Rectal smooth muscle tissue (tissue), 1 donor: ENCODE measurements at regions not wholly inside any gene's neighbourhood (a gene's known extent, or its start where the extent isn't known, plus 50 kb on each side); places are given as distances from the start of the nearest gene placed in this dataset.

ENCODE experiments used
- H3K27ac ChIP-seq: one replicate; pipeline ENCODE4 v1.7.0; 2013; ENCODE audit warnings: low read depth, low read length, inconsistent platforms
- H3K27me3 ChIP-seq: one replicate; pipeline ENCODE4 v1.7.0; 2013; ENCODE audit warnings: low read length; ENCODE audit not compliant: control insufficient read depth, insufficient read depth
- H3K36me3 ChIP-seq: one replicate; pipeline ENCODE4 v1.7.0; 2013; ENCODE audit warnings: low read length; ENCODE audit not compliant: control insufficient read depth, insufficient read depth
- H3K4me1 ChIP-seq: one replicate; pipeline ENCODE4 v1.7.0; 2013; ENCODE audit warnings: low read length; ENCODE audit not compliant: control insufficient read depth, insufficient read depth
- H3K4me3 ChIP-seq: one replicate; pipeline ENCODE4 v1.7.0; 2013; ENCODE audit warnings: low read length
- H3K9ac ChIP-seq: one replicate; pipeline ENCODE4 v1.7.0; 2013; ENCODE audit warnings: low read length

DNA sequence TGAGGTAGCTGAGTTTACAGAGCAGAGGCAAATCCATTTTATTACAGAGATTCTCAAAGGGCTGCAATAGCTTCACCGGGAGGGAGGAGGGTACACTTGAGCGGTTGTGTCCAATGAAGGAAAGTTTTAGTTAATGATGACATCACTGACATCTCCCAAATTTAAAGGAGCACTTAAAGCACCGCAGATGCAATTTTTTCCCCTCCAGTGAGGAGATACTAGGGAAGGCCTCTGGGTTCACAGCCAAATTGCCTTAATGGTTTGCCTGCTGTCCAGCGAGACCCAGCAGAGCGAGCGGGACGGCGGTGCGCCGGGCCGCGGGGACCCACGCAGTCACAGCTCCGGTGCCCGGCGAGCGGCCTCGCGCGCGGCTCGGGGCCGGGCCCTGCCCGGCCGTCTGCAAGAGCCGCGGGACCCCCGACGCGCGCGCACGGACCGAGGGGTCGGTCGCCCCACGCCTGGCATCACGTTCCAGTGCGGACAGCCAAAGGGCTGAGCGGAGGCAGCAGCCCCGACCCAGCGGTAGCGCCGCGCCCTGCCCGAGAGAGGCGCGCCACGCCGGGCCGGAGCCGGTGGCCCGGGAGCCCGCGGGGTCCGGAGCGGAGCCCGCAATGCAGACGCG is 160.5 kb upstream of the CHRNA7 start:
- Histone ChIP-seq H3K36me3 (no peaks in the 10 kb centered on the region), H3K9ac (peak overlapping the region; percentile 3), H3K27me3 (no peaks in the 10 kb centered on the region), H3K4me1 (peaks cover 3% of the 10 kb centered on the region), H3K4me3 (peak overlapping the region; percentile 54), H3K27ac (no peak overlapping the region)

DNA sequence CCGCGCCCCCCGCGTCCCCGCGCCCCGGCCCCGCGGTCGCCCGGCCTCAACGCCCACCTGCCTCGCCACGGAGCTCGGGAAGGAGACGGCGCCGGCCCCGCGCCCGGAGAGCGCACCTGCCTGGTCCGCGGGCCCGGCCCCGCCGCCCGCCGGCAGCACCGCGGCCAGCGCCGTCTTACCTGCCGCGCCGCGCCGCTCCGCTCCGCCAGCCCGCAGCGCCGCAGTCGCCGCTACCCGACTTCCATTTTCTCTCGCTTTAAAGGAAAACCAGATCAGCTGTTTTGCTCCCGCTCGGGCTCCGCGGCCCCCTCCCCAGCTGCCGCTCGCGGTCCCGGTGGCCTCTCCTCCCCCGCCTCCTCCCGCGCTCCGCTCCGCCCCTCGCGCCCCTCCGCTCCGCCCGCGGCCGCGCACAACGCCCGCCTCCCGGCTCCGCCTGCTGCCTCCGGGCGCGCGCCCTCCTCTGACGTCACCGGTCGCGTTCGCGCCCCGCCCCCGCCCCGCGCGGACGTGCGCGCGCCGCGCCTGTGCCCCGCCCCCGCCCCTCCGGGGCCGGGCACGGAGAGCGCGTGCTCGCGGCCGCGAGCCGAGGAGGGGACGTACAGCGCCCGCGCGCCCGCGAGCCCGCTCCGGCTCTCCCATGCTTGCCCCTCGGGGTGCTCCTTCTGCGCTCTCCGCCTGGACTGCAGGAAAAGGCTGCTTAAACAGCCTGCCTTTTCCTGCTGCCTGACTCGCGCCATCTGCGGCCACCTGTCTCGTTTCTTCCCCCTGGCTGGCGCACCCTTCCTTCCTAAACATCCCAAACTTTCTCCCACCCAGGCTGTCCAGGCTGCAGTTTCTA is 159.8 kb upstream of the CHRNA7 start, which contains the start of gene OTUD7A:
Gene OTUD7A, minus strand, starts transcription at position 346 of the 838 bp plus-strand sequence.
- H3K4me3 ChIP-seq: peak within 1 kb of the TSS; percentile 82
- peak within 1 kb of the TSS; percentile 78 for H3K9ac ChIP-seq
- no peaks in the 10 kb centered on the region for H3K36me3 ChIP-seq
- no peaks in the 10 kb centered on the region for H3K27me3 ChIP-seq
- peaks cover 3% of the 10 kb centered on the region for H3K4me1 ChIP-seq
- peak within 1 kb of the TSS; percentile 70 for H3K27ac ChIP-seq

- Histone ChIP-seq H3K9ac (peak overlapping the region; percentile 78), H3K36me3 (no peaks in the 10 kb centered on the region), H3K4me1 (peaks cover 3% of the 10 kb centered on the region), H3K4me3 (peak overlapping the region; percentile 82), H3K27ac (peak overlapping the region; percentile 70), H3K27me3 (no peaks in the 10 kb centered on the region)
Measured at GRCh38 chr15:31871166-31871886, 159.0 kb upstream of the CHRNA7 start.

- no peak overlapping the region for H3K4me3 ChIP-seq
- H3K27me3 ChIP-seq: no peaks in the 10 kb centered on the region
- peaks cover 3% of the 10 kb centered on the region for H3K4me1 ChIP-seq
- H3K27ac ChIP-seq: no peak overlapping the region
- H3K36me3 ChIP-seq: no peaks in the 10 kb centered on the region
- no peak overlapping the region for H3K9ac ChIP-seq
Measured at GRCh38 chr15:31871887-31872281, 158.4 kb upstream of the CHRNA7 start.

DNA sequence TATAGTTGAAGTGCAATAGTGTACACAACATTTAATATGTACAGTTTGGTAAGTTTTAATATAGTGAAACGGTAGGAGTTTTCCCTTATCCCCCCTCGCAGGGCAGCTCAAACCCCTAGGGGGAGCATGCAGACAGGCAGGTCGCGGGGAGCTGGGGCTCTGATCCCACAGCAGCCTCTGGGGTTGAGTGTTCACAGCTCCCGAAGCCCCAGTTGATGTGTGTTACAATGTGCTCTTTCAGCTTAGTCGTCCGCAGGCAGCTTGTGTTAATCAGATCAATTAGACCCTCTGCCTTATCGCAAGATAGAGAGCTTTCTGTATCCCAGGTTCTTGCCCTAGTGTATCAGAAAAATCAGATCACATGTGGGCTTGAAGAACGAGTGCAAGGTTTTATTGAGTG is 143.1 kb upstream of the CHRNA7 start:
- H3K36me3 ChIP-seq: no peaks in the 10 kb centered on the region
- no peak overlapping the region for H3K9ac ChIP-seq
- no peak overlapping the region for H3K4me3 ChIP-seq
- H3K4me1 ChIP-seq: no peaks in the 10 kb centered on the region
- no peak overlapping the region for H3K27ac ChIP-seq
- H3K27me3 ChIP-seq: no peaks in the 10 kb centered on the region

DNA sequence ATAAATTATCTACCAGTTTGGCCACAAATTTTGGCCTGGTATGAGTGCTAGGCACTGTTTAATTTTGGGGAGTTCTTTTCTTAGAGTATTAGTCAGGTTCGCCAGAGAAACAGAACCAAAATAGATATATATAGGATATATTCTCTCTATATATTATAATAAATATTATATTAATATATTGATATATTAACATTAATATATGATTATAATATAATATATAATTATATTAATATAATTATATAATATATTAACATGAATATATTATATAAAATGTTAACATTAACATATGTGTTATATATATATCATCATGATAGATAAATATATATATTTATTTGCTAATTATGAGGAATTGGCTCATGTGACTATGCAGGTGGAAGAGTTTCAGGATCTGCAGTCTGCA is 137.8 kb upstream of the CHRNA7 start:
- Histone ChIP-seq H3K4me1 (no peaks in the 10 kb centered on the region), H3K4me3 (no peak overlapping the region), H3K27ac (no peak overlapping the region), H3K27me3 (no peaks in the 10 kb centered on the region), H3K36me3 (no peaks in the 10 kb centered on the region), H3K9ac (no peak overlapping the region)

DNA sequence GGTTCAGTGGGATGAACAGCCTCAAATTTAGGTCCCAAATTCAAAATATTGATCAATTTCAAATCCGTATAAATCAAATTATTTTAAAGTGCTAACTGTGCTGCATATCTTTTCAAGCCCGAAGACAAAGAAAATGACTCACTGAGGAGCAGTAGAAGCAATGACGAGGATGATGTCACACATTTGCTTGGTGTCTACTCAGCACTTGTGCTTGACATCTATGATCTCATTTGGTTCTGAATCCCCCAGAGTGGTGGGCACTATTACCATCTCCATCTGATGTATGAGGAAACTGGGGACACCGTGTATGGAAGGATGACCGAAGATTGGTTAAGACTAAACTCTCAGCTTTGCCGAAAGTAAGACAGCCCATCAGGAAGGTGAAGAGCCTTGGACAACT is 136.5 kb upstream of the CHRNA7 start:
- Histone ChIP-seq H3K36me3 (no peaks in the 10 kb centered on the region), H3K9ac (no peak overlapping the region), H3K4me3 (no peak overlapping the region), H3K4me1 (no peaks in the 10 kb centered on the region), H3K27me3 (no peaks in the 10 kb centered on the region), H3K27ac (no peak overlapping the region)

- no peak overlapping the region for H3K4me3 ChIP-seq
- no peak overlapping the region for H3K27ac ChIP-seq
- H3K4me1 ChIP-seq: no peaks in the 10 kb centered on the region
- no peak overlapping the region for H3K9ac ChIP-seq
- H3K27me3 ChIP-seq: no peaks in the 10 kb centered on the region
- no peaks in the 10 kb centered on the region for H3K36me3 ChIP-seq
Measured at GRCh38 chr15:31897746-31898145, 132.6 kb upstream of the CHRNA7 start.

DNA sequence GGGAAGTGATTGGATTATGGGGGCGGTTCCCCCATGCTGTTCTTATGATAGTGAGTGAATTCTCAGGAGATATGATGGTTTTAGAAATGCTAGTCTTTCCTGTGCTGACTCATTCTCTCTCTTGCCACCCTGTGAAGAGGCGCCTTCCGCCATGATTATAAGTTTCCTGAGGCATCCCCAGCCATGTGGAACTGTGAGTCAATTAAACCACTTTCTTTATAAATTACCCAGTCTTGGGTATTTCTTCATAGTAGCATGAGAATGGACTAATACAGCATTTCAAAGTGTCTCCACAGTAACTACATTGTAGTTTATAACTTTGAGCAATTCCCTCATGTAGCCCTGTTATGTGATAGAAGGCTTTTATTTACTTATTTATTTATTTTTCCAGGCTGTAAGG is 128.8 kb upstream of the CHRNA7 start:
- H3K4me1 ChIP-seq: no peaks in the 10 kb centered on the region

GRCh38 chr15:31905054-31905453 is 125.3 kb upstream of the CHRNA7 start:
- Histone ChIP-seq H3K27me3 (no peaks in the 10 kb centered on the region), H3K4me1 (no peaks in the 10 kb centered on the region), H3K4me3 (no peak overlapping the region), H3K36me3 (no peaks in the 10 kb centered on the region), H3K27ac (no peak overlapping the region), H3K9ac (no peak overlapping the region)

More for the DNA sequence above, 128.8 kb upstream of the CHRNA7 start:
- Histone ChIP-seq H3K27me3 (no peaks in the 10 kb centered on the region), H3K4me3 (no peak overlapping the region), H3K27ac (no peak overlapping the region), H3K36me3 (no peaks in the 10 kb centered on the region), H3K9ac (no peak overlapping the region)

- no peaks in the 10 kb centered on the region for H3K36me3 ChIP-seq
- H3K9ac ChIP-seq: no peak overlapping the region
- peak overlapping the region; percentile 44 for H3K4me3 ChIP-seq
- H3K4me1 ChIP-seq: no peaks in the 10 kb centered on the region
- H3K27ac ChIP-seq: no peak overlapping the region
- H3K27me3 ChIP-seq: no peaks in the 10 kb centered on the region
Measured at GRCh38 chr15:31925541-31925940, 104.8 kb upstream of the CHRNA7 start.

GRCh38 chr15:31930967-31931366 is 99.3 kb upstream of the CHRNA7 start:
- H3K4me1 ChIP-seq: no peaks in the 10 kb centered on the region
- no peaks in the 10 kb centered on the region for H3K27me3 ChIP-seq
- H3K36me3 ChIP-seq: no peaks in the 10 kb centered on the region
- no peak overlapping the region for H3K9ac ChIP-seq
- H3K27ac ChIP-seq: no peak overlapping the region
- no peak overlapping the region for H3K4me3 ChIP-seq
